ENCODE measurements at regions not wholly inside any gene's neighbourhood (a gene's known extent, or its start where the extent isn't known, plus 50 kb on each side); places are given as distances from the start of the nearest gene placed in this dataset.
"Not testable (repeated sequence)": the region's sequence is repeated elsewhere in the genome, so short reads cannot be mapped to it uniquely, and the experiment has no call there.

GRCh38 chr10:61047788-61048560, 104.0 kb upstream of the RHOBTB1 start:
- peak; percentile 46 for DNase-seq (ENCODE audit: low spot score)

DNA sequence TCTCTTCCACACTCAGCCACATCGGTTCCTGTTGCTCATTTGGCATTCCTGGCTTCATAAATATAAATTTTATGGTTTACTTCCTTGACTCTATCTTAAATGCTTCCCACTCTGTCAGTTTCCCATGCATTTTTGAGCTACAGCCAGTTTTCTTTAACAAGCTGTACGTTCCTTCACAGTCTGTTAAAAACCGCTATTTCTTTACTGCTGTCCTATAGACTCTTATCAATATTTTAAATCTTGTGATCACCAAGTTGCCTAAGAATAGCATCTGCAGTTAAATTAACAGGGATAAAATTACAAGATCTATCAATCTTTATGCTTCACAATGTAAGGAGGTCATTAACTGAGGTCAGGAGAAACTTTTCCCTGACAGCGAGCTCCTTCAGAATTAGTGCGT, 103.1 kb upstream of the RHOBTB1 start:
- no peak for DNase-seq (ENCODE audit: low spot score)

DNA sequence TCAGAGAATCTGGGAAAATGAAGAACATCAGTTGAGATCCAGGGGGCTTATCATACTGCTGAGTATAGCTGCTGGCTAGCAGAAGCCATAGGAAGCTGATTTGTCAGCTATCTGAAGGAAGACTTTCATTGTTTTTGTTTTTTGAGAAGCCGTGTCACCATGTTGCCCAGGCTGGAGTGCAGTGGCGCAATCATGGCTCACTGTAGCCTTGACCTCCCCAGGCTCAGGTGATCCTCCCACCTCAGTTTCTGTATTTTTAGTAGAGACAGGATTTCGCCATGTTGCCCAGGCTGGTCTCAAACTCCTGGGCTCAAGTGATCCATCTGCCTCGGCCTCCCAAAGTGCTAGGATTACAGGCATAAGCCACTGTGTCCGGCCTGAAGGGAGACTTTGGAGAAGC, 101.5 kb upstream of the RHOBTB1 start:
- DNase-seq (ENCODE audit: low spot score), result not testable (repeated sequence)

GRCh38 chr10:61042533-61042932, 98.5 kb upstream of the RHOBTB1 start:
- no peak for DNase-seq (ENCODE audit: low spot score)

DNA sequence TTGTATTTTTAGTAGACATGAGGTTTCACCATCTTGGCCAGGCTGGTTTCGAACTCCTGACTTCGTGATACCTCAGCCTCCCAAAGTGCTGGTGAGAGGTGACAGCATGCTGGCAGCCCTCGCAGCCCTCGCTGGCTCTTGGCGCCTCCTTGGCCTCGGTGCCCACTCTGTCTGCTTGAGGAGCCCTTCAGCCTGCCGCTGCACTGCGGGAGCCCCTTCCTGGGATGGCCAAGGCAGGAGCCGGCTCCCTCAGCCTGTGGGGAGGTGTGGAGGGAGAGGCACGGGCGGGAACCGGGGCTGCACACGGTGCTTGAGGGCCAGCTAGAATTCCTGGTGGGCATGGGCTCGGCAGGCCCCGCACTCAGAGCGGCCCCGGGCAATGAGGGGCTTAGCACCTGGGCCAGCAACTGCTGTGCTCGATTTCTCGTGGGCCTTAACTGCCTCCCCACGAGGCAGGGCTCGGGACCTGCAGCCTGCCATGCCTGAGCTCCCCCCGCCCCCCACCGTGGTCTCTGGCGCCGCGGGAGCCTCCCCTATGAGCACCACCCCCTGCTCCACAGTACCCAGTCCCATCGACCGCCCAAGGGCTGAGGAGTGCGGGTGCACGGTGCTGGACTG, 96.5 kb upstream of the RHOBTB1 start:
- no peak for DNase-seq (ENCODE audit: low spot score)

GRCh38 chr10:61039868-61040267, 95.9 kb upstream of the RHOBTB1 start:
- DNase-seq (ENCODE audit: low spot score), result no peak

GRCh38 chr10:61037261-61037830, 93.4 kb upstream of the RHOBTB1 start:
- DNase-seq (ENCODE audit: low spot score), result not testable (repeated sequence)

DNA sequence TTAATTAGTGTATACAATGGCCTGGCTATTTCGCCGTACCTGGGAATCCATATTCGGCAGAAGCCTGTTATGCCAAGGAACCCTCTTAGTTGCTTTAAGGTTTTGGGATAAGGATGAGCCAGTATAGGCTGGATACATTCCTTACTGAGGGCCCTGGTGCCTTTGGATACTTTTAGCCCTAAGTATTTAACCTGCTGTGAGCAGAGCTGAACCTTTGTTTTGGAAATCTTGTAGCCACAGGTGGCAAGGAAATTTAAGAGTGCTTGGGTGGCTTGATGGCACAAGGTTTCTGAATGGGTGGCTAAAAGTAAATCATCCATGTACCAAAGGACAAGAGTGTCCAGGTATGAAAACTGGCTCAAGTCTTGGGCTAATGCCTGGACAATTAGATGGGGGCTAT, 92.2 kb upstream of the RHOBTB1 start:
- not testable (repeated sequence) for DNase-seq (ENCODE audit: low spot score)

GRCh38 chr10:61031341-61031740, 87.4 kb upstream of the RHOBTB1 start:
- DNase-seq (ENCODE audit: low spot score), result no peak

DNA sequence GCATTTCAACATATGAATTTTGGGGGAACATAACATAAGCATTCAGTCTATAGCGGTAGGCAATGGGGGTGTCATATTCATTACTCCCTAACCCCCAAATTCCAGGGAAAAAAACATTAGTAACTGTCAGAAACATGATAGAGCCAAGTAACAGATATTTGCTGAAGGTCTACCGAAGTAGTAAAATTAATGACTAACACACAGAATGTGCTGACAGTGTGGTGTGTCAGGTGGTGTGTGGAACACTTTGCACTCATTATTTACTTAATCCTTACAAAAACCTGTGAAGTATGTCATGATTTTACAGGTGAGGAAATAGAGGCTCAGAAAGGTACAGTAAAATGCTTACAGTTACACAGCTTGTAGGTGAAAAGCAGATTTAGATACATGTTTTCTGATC, 85.4 kb upstream of the RHOBTB1 start:
- no peak for DNase-seq (ENCODE audit: low spot score)

DNA sequence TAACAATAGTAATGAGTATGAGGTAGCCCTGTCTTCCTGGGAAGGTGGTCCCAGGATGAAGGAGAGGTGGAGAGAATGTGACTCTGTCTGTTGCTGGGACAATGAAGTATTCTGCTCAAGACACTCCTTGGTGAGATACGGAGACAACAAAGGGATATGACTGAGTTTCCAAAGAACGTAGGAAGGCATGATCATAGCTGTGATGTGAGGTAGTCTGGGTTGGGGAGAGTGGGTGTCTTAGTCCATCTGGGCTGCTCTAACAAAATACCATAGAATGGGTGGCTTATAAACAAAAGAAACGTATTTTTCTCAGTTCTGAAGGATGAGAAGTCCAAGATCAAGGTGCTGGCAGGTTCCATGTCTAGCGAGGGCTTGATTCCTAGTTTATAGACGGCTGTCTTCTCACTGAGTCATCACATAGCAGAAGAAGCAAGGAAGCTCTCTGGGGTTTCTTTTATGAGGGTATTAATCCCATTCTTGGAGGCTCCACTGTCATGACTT, 84.9 kb upstream of the RHOBTB1 start:
- no peak for DNase-seq (ENCODE audit: low spot score)

- peak; percentile 30 for DNase-seq (ENCODE audit: low spot score)
Measured at GRCh38 chr10:61024856-61025201, 80.8 kb upstream of the RHOBTB1 start.

DNA sequence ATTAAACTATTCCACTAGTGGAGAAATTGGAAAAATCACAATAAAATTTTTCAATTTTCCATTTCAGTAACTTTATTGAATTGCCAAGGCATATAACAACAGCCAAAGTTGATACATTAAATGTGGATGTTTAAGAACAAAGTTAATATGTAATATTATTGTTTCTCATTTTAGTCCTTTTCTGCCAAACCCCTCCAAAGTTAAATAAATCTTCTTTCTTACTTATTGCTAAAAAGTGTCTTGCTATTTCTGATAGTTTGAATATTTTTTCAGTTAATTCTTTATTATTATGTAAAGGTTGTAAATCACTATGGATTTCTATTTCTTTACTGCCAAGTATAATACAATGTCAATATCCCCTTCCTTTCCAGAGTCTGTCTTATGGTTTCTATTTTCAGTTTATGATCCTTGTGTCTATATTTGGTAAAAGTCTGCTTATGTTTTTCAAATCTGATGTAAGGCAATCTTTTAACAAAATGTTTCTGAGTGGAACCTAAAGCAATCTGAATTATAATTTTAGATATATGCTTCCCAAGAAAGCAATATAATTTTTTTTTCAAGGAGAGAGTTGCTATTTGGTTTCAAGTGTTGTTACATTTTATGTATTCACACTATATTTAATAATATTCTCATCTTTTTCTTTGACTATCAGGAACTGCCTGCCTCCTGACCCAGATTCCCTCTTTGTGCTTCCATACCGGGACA, 80.3 kb upstream of the RHOBTB1 start:
- no peak for DNase-seq (ENCODE audit: low spot score)

DNA sequence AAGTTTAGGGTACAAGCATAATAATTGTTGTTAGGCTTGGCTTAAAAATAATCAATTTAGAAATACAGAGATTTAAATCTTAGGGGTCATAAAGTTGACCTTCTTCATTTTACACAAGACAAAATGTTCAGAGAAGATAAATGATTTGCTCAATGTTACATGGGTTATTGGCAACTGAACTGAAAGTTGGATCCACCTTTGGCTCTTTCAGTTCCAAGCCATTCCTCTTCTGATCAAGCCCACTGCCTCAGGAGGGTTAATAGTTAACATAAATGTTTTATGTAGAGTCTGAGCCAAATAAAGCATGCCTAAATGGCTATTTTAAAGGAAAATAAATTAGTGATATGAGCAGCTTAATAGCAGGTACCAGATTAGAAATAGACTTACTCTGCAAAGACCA, 79.1 kb upstream of the RHOBTB1 start:
- DNase-seq (ENCODE audit: low spot score), result no peak

DNA sequence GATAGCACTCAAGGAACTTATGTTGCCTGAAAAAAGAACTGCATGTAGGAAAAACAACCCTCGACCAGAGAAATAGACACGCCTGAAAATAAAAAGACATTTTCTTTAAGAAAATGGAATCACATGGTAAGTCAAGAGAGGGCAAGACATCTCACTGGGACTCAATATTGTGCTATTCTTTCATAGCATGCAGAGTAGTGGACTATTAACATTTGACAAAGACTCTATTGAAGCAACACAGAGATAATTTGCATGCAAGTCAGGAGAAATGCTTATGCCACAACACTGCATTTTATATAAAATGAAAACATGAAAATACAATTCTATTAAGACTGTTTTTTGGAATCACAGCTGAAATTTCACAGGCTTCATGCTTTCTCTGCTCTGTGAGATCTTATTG, 77.9 kb upstream of the RHOBTB1 start:
- DNase-seq (ENCODE audit: low spot score), result no peak

GRCh38 chr10:61020420-61021158, 76.6 kb upstream of the RHOBTB1 start:
- DNase-seq (ENCODE audit: low spot score), result no peak

- DNase-seq (ENCODE audit: low spot score), result no peak
Measured at GRCh38 chr10:61018146-61018545, 74.2 kb upstream of the RHOBTB1 start.

- no peak for DNase-seq (ENCODE audit: low spot score)
Measured at GRCh38 chr10:61016630-61017029, 72.6 kb upstream of the RHOBTB1 start.

DNA sequence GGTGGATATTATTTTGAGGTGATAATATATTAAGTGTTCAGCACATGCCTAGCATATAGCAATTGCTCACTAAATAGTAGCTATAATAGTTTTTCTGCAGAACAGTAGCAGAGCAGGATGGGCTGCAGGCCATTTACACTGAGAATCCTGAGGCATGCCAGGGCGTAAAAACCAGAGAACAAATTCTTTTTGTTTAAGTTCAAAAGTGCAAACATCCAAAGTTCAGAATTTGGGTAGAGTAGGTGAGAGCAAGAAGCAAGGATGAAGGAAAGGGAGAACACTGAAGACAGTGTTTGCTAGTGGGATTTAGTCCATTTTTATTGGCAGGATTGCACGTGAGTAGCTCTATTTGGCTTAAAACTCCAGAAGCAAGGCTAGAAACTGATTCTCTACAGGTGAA, 72.0 kb upstream of the RHOBTB1 start:
- DNase-seq (ENCODE audit: low spot score), result no peak

GRCh38 chr10:61010863-61011262, 66.9 kb upstream of the RHOBTB1 start:
- DNase-seq (ENCODE audit: low spot score), result no peak

DNA sequence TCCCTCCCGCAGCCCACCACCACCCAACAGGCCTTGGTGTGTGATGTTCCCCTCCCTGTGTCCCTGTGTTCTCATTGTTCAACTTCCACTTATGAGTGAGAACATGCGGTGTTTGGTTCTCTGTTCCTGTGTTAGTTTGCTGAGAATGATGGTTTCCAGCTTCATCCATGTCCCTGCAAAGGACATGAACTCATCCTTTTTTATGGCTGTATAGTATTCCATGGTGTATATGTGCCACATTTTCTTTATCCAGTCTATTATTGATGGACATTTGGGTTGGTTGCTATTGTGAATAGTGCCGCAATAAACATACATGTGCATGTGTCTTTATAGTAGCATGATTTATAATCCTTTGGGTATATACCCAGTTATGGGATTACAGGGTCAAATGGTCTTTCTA, 59.1 kb upstream of the RHOBTB1 start:
- not testable (repeated sequence) for DNase-seq (ENCODE audit: low spot score)

- DNase-seq (ENCODE audit: low spot score), result no peak
Measured at GRCh38 chr10:61001731-61002122, 57.7 kb upstream of the RHOBTB1 start.
